Islet precursor cell (in vitro differentiated cells): ENCODE measurements at regions not wholly inside any gene's neighbourhood (a gene's known extent, or its start where the extent isn't known, plus 50 kb on each side); places are given as distances from the start of the nearest gene placed in this dataset.
"Not testable (repeated sequence)": the region's sequence is repeated elsewhere in the genome, so short reads cannot be mapped to it uniquely, and the experiment has no call there.

ENCODE experiments used
- DNase-seq: peaks from one replicate; pipeline ENCODE4 v3.0.0-alpha.2; 2018

DNA sequence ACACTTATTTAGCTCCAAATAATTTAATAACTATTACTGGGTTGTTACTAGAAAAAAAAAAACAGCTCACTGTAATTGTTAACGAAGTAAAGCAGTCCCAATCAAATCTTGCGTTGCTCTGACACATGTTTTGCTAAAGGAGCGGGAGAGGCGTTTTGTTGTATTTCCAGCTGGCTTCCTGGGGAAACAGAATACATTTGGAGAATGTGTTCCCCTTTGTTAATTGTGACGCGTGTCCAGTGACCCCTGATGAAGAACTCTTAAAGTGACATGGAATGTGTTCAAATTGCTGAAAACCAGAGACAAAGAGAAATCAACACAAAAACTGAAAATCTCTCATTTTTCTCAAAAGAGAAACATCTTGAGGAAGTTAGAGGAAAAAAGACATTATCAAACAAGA, 1690.6 kb downstream of the SPATA31A7 start:
- not testable (repeated sequence) for DNase-seq

DNA sequence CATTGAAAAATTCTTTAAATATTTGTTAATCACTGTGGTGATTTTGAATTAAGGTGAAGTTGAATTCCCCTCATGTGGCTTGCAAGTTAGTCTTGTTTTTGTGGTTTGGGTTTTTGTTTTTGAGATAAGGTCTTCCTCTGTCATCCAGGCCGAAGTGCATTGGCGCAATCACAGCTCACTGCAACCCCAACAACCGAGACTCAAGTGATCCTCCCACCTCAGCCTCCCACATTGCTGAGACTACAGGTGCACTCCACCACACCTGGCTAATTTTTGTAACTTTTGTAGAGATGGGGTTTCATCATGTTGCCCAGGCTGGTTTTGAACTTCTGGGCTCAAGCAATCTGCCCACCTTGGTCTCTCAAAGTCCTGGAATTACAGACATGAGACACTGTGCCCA, 1691.1 kb downstream of the SPATA31A7 start:
- DNase-seq: not testable (repeated sequence)

DNA sequence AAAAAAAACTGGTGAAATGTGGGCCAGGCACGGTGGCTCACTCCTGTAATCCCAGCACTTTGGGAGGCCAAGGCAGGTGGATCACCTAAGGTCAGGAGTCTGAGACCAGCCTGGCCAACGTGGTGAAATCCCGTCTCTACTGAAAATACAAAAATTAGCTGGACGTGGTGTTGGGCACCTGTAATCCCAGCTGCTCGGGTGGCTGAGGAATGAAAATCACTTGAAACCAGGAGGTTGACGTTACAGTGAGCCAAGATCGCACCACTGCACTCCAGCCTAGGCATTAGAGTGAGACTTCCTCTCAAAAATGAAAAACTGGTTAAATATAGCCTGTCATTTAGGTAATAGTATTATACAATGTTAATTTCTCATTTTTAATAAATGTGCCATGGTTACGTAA, 1692.0 kb downstream of the SPATA31A7 start:
- DNase-seq: not testable (repeated sequence)

DNA sequence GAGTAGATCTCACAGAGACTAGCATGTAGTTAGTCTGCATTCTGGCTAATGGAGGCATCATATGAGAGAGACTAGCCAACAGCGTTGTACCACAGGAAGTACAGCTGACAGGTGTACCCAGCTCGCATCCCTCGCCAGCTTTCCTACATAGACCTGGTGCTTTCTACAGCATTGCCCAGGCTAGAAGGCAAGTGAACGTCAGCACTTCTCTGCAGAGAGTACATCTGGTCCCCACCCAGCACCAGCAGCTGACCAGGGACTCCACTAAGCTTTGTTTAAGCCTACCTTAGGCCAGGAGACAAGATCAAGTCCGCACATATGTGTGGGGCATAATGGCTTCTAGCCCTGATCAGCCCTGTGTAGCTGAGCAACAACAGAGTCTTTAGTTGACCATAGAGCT, 1692.9 kb downstream of the SPATA31A7 start:
- DNase-seq: not testable (repeated sequence)

DNA sequence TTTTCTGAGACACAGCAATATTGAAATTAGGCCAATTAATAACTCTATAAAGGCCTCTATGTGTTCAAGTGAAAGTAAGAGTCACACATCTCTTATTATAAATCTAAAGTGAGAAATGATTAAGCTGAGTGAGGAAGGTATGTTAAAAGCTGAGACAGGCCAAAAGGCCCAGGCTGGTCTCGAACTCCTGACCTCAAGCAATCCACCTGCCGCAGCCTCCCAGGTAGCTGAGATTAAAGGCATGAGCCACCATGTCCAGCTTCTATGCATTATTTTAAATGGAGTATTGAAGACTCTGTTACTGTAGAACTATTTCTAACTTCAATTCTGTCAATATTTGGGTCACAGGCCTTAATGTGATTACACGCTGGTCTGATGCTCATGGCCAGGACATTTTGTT, 1706.9 kb downstream of the SPATA31A7 start:
- not testable (repeated sequence) for DNase-seq

DNA sequence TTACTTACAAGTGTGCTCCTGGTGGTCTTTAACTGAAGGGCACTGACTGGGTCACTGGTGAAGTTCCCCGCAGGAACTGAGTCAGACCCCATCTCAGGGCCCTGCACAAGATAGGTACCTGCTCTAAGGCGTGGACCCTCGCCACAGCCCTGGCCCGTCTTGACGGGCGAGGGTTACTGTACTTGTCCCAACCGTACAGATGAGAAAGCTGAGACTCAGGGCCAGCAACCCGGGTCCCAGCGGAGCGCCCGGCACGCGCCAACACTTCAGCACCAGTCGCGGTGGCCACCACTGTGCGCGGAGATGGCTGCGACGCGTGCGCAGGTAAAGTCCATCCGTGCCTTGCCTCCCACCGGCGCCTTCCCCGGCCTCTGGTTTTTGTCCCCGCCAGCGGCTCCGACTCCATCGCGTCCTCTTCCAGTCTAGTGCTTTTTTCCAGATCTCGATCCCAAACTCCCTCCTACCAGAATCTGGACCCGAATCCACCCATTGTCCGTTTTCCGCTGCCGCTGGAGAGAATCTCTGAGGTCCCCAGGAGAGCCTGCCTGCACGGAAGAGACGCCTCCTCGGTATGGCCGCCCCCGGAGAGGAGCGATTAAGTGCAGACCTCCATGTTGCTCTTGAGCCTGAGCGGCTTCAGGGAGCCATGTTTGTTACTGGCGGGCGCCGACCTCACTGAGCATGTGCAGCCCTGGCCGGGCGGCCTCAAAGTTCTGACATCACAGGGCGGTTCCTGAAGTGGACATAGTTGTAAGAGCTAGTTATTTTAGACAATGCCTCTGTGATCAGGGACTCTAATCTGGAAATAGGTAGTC, 1707.8 kb downstream of the SPATA31A7 start:
- DNase-seq: not testable (repeated sequence)

DNA sequence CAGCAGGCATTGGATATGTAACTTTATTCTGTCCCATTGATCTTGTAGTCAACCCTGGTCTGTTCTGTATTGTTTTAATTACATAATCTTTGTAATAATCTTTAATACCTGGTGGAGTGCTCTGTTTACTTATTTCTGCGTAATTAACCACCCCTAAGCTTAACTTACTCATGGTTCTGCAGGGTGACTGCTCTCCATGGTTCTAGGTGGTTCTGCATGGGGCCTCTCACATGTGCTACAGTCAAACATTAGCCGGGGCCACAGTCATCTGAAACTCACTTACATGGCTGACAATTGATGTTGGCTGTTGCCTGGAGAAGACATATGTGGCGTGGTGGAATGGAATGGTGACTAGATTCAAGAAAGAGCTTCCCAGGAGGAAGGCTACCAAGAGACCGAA, 1709.8 kb downstream of the SPATA31A7 start:
- not testable (repeated sequence) for DNase-seq

DNA sequence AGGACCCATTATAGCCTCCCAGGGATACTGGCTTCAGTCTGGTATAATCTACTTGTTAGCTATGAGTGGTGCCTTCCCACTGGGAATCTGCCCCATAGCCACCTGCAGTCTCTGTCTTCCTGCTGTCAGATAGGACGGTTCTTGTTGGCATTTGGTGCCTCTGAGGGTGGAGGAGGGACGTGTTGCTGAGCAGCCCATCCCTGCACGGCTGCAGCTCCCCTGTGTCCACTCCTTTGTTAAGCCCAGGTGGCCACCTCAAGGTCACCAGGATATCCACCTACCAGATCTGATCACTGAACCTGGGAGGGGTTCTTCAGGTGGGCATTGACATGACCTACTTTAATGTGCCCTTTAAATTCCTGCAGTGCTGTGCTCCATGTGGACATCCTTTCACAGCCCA, 1714.2 kb downstream of the SPATA31A7 start:
- peak; percentile 5 for DNase-seq

DNA sequence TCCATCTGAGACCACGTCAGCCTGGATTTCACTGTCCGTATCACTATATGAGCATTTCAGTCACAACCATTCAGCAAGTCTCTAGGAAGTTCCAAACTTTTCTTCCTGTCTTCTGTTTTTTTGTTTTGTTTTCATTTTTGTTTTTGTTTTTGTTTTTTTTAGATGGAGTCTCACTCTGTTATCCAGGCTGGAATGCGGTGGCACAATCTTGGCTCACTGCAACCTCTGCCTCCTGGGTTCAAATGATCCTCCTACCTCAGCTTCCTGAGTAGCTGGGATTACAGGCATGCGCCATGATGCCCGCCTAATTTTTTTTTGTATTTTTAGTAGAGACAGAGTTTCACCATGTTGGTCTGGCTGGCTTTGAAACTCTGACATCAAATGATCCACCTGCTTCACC, 1715.9 kb downstream of the SPATA31A7 start:
- not testable (repeated sequence) for DNase-seq

DNA sequence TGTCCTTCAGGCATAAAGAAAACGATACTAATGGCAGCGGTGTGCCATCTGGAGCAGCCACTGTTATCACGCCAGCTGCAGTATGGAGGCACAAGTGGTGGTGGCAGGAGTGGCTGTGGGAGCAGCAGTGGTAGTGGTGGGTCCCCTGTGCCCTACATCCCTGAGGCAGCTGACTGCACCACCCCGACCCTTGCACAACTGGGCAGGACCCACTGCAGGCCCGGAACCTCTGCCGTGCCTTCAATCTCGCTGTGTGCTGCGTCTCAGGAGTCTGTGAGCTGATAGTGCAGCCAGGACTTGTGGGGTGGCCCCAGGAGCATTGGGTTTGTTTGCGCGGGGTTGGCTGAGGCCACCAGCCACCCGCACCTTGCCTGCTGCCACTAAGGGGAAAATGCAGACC, 1718.0 kb downstream of the SPATA31A7 start:
- not testable (repeated sequence) for DNase-seq

DNA sequence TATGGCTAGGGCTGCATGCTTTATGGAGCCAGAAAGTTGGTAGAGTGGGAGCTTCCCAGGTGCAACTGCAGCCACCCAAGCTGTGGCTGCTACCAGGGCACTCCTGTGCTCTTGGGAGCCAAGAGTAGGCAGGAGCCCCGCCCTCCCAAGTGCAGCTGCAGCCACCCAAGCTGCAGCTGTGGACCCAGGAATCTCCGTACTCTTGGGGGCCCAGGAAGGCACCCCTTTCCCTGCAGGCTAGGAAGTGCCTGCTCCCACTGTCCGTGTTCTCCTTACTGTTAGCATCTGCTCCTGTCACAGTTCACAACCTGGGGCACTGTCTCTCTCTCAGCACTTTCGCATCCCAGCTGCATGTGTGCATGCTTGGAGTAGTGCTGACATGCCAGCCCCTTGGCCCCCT, 1718.4 kb downstream of the SPATA31A7 start:
- not testable (repeated sequence) for DNase-seq

DNA sequence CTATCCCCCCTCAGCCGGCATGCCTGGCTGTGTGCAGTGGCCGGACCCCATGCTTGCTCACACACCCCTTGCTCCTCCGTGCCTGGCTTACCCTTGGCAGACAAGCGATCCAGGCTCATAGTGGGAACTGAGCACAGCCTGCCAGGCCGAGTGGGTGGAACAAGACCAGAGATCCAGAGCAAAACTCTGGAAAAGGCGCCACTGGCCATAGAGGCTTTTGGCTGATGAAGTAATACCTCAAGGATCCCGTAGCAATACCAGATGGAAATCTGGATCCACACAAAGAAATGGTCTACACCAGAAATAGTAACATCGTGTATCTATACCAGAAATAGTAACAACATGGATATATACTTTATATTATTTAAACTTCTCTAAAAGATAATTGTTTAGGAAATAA, 1719.6 kb downstream of the SPATA31A7 start:
- DNase-seq: not testable (repeated sequence)

DNA sequence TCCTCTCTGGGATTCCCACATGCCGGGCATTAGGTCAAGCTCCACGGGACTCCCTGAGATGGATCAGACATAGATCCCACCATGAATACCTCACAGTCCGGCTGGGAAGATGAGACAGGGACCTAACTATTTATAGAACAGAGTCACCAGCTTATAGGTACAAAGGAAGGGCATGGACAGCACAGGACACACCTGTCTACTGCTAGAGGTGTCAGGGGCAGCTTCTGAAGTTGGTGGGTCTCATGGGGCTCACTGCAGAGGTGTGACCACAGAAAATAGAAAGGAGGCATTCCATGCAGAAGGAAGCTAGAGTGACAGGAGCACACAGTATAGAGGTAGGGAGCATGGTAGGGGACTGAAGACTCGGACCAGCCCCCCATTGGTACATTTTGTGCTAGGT, 1722.4 kb downstream of the SPATA31A7 start:
- not testable (repeated sequence) for DNase-seq

DNA sequence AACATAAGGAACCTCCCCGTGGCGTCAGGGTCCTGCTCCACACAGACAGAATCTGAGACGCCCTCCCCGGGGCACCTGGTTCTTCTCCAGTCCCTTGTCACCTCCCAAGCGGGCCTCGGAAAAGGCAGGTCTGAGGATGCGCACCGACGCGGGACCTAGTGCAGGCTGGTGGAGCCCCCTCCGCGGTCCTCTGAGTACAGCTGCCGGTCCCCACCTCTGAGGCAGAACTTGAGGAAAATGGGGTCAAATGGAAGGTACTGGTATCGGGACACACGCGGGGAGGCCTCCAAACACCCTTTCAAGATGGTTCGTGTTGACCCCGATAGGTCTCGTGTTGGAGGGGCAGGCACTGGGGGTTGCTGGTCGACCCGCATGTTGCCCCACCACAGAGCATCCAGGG, 1725.3 kb downstream of the SPATA31A7 start:
- DNase-seq: not testable (repeated sequence)

DNA sequence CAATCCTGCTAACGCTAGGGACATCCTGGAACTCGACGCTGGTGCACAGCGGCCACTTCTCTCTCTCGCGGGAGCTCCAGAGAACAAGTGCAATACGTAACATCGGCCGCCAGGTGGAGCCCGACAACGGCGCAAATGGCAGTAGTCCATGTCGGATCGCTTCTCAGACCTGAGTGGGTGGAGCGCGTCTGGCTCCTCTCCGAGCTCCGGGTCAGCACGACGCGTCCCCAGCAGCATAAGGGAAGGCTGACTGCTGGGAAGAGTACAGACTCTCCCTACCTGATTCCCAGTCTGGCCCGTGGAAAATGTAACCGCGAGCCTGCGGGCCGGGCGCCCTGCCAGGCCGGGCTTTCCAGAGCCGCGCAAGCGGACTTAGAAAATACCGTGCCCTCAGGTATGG, 1725.8 kb downstream of the SPATA31A7 start:
- DNase-seq: not testable (repeated sequence)

DNA sequence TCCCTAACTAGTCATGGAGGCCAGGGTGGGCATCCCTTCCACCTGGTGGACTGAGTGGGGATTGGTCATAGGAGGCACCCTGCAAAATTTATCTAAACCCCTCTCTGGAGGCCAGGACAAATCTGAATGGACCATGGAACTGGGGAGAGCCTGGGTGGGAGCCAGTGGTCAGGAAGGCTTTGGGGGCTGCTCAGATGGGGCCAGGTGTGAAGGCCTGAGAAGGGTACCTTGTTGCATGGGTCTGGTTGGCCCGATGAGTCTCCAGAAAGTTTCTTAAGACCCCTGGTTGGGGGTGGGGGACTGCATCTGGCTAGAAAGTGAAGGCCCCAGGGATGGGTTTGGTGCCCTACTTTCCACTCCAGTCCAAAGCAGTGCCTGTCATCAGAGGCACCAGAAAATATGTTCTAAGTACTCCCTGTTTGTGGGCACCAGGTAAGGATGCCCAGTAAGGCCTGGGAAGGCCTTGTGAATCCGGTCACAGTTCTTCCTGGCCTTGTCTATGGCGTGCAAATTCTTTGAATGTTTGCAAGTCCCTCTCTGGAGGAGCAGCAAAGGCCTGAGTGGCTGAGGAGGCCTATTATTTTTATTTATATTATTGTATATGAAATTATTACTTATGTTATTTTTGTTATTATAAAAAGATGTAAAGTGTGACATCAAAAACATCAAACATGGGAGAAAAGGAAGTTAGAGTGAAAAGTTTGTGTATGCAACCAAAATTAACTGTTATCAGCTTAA, 1729.0 kb downstream of the SPATA31A7 start:
- DNase-seq: peak; percentile 7

DNA sequence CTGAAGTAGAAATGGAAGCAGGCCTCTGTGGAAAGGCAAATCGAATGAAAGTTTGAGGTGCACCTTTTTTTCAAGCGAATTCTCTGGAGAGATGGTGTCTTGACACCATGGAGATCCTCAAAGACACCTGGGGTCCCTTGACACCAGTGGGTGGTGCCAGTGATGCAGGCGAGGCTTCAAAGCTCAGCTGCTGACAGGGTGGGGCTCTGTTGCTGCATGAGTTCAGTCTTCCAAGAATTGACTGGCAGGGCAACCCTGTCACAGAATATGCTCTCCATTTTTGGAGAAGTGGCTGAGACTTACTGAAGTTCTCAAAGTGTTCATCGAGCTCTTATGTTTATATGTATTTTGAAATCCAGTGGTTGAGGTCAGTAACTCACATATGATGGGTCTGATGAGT, 1741.6 kb downstream of the SPATA31A7 start:
- not testable (repeated sequence) for DNase-seq

DNA sequence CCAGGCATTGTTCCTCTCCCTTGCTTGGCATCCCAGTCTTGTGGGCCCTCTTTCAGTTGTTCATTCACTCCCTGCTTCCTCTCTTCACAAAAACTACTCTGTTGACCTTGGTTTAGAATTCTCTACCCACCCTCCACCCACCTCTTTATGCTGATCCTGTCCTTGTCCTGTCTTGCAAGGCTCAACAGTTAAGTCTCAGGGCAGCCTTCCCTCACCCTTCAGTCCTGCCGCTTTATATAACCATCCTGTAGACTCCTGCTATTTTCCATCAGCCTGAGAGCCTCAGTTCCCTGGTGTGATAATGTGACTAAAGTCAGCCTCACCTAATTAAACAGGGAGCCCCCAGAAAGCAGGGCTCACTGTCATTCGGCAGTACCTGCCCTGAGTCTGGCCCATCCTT, 1763.0 kb downstream of the SPATA31A7 start:
- DNase-seq: not testable (repeated sequence)
